IMR-90 (cell line): ENCODE measurements at regions not wholly inside any gene's neighbourhood (a gene's known extent, or its start where the extent isn't known, plus 50 kb on each side); places are given as distances from the start of the nearest gene placed in this dataset.

Source experiments
- ATAC-seq: fragments of 200-7000 bp; cut with Tn5 transposase; 2 replicates; pipeline ENCODE4 v1.9.1; 2020; ENCODE audit warnings: low read depth, mild to moderate bottlenecking, moderate library complexity
- BruUV-seq: library from RNA; stranded (reverse); fragments of 400-500 nt; replicated peaks from 2 replicates; lab custom pipeline; 2021; lab: Mats Ljungman, UMichigan
- CTCF ChIA-PET: fragments of 300-600 bp; formaldehyde crosslinking; extraction: SDS; loops from one replicate; lab custom pipeline; 2021; ENCODE audit warnings: antibody characterized with exemption; lab: Yijun Ruan, JAX
- POLR2A ChIA-PET: fragments of 300-600 bp; sonication (Branson Sonifier 250); formaldehyde crosslinking; loops from one replicate; lab custom pipeline; 2022; ENCODE audit warnings: antibody characterized with exemption; ENCODE audit not compliant: unreplicated experiment; lab: Charles Lee
- DNase-seq: peaks from one replicate; pipeline ENCODE4 v3.0.0; 2013
- H2AFZ ChIP-seq: replicated peaks from 2 replicates; pipeline ENCODE3; 2013; ENCODE audit warnings: low read length, mild to moderate bottlenecking; ENCODE audit not compliant: poor library complexity
- H2AK5ac ChIP-seq: 2 replicates; pipeline ENCODE4 v1.6.1; 2013; ENCODE audit warnings: low read depth, low read length, inconsistent platforms
- H2AK9ac ChIP-seq: replicated peaks from 2 replicates; pipeline ENCODE3; 2013; ENCODE audit warnings: mild to moderate bottlenecking, low read depth, low read length, moderate library complexity; ENCODE audit not compliant: poor library complexity
- H2BK120ac ChIP-seq: 2 replicates; pipeline ENCODE4 v1.6.1; 2013; ENCODE audit warnings: low read depth, low read length, inconsistent platforms
- H2BK15ac ChIP-seq: 3 replicates; pipeline ENCODE4 v1.6.1; 2013; ENCODE audit warnings: low read depth, low read length, inconsistent platforms
- H2BK20ac ChIP-seq: 2 replicates; pipeline ENCODE4 v1.6.1; 2013; ENCODE audit warnings: low read depth, mild to moderate bottlenecking, inconsistent platforms, low read length, moderate library complexity
- H2BK5ac ChIP-seq: 2 replicates; pipeline ENCODE4 v1.6.1; 2013; ENCODE audit warnings: mild to moderate bottlenecking, low read depth, low read length, inconsistent platforms; ENCODE audit not compliant: poor library complexity, severe bottlenecking
- H3K14ac ChIP-seq: replicated peaks from 2 replicates; pipeline ENCODE4 v1.6.1; 2013; ENCODE audit warnings: low read depth, low read length, inconsistent platforms
- H3K18ac ChIP-seq: 2 replicates; pipeline ENCODE4 v1.6.1; 2013; ENCODE audit warnings: low read depth, low read length, control low read depth
- H3K23ac ChIP-seq: 2 replicates; pipeline ENCODE4 v1.6.1; 2013; ENCODE audit warnings: low read depth, low read length, inconsistent platforms
- H3K27ac ChIP-seq: 2 replicates; pipeline ENCODE4 v1.5.1; 2013; ENCODE audit warnings: mild to moderate bottlenecking, control low read depth, low read length; ENCODE audit not compliant: insufficient read depth
- H3K27me3 ChIP-seq: 2 replicates; pipeline ENCODE4 v1.6.1; 2013; ENCODE audit warnings: low read length; ENCODE audit not compliant: control insufficient read depth, insufficient read depth
- H3K36me3 ChIP-seq: 2 replicates; pipeline ENCODE4 v1.6.1; 2013; ENCODE audit warnings: low read length, mixed read lengths; ENCODE audit not compliant: control insufficient read depth, insufficient read depth
- H3K4ac ChIP-seq: 2 replicates; pipeline ENCODE4 v1.6.1; 2013; ENCODE audit warnings: low read depth, low read length, inconsistent platforms
- H3K4me1 ChIP-seq: 2 replicates; pipeline ENCODE4 v1.6.1; 2013; ENCODE audit warnings: low read length, mixed read lengths; ENCODE audit not compliant: control insufficient read depth, insufficient read depth
- H3K4me2 ChIP-seq: 2 replicates; pipeline ENCODE4 v1.6.1; 2013; ENCODE audit warnings: low read depth, mild to moderate bottlenecking, control low read depth, low read length, moderate library complexity
- H3K4me3 ChIP-seq: 2 replicates; pipeline ENCODE4 v1.5.1; 2013; ENCODE audit warnings: low read depth, mild to moderate bottlenecking, control low read depth, low read length, moderate library complexity; ENCODE audit not compliant: insufficient read depth
- H3K56ac ChIP-seq: 2 replicates; pipeline ENCODE4 v1.6.1; 2013; ENCODE audit warnings: low read length, inconsistent platforms; ENCODE audit not compliant: insufficient read depth; ENCODE audit errors: extremely low read depth
- H3K79me1 ChIP-seq, 2 experiments: 2 replicates each; pipeline ENCODE4 v1.6.1; 2013; ENCODE audit warnings: low read length in 2 of 2, inconsistent platforms in 1 of 2, low read depth in 1 of 2
- H3K9ac ChIP-seq: 2 replicates; pipeline ENCODE4 v1.6.1; 2013; ENCODE audit warnings: low read depth, low read length, control low read depth
- H3K9me1 ChIP-seq: 2 replicates; pipeline ENCODE4 v1.6.1; 2013; ENCODE audit warnings: low read length, inconsistent platforms; ENCODE audit not compliant: insufficient read depth
- H3K9me3 ChIP-seq: 2 replicates; pipeline ENCODE4 v1.6.1; 2013; ENCODE audit warnings: low read length; ENCODE audit not compliant: control insufficient read depth, insufficient read depth
- H4K20me1 ChIP-seq: 2 replicates; pipeline ENCODE4 v1.6.1; 2013; ENCODE audit warnings: low read length, inconsistent platforms; ENCODE audit not compliant: insufficient read depth
- H4K5ac ChIP-seq: 2 replicates; pipeline ENCODE4 v1.6.1; 2013; ENCODE audit warnings: mild to moderate bottlenecking, low read depth, low read length, control low read depth
- H4K8ac ChIP-seq, 2 experiments: 2 replicates each; pipeline ENCODE4 v1.6.1; 2013; ENCODE audit warnings: low read depth in 2 of 2, low read length in 2 of 2, control low read depth in 1 of 2, inconsistent platforms in 1 of 2
- H4K91ac ChIP-seq: 2 replicates; pipeline ENCODE4 v1.6.1; 2013; ENCODE audit warnings: low read depth, low read length, inconsistent platforms; ENCODE audit not compliant: insufficient read depth
- BHLHE40 ChIP-seq: fragments of 150-350 bp; IDR thresholded peaks from 2 replicates; pipeline ENCODE4 v1.6.1; 2016; ENCODE audit warnings: mild to moderate bottlenecking, low read depth, low read length
- CEBPB ChIP-seq: IDR thresholded peaks from 2 replicates; pipeline ENCODE4 v1.6.1; 2012; ENCODE audit warnings: low read depth, low read length, improper control_type of control experiment
- CHD1 ChIP-seq: IDR thresholded peaks from 2 replicates; pipeline ENCODE4 v1.6.1; 2012; ENCODE audit warnings: low read depth, low read length, improper control_type of control experiment
- CTCF ChIP-seq: conservative IDR thresholded peaks from 2 replicates; pipeline ENCODE4 v1.5.1; 2012; ENCODE audit warnings: mild to moderate bottlenecking, low read depth, low read length, improper control_type of control experiment
- ELK1 ChIP-seq: fragments of 150-350 bp; IDR thresholded peaks from 2 replicates; pipeline ENCODE4 v1.6.1; 2016; ENCODE audit warnings: low read depth, mild to moderate bottlenecking, low read length, moderate library complexity, borderline replicate concordance
- FOS ChIP-seq: fragments of 150-350 bp; IDR thresholded peaks from 2 replicates; pipeline ENCODE4 v1.6.1; 2016; ENCODE audit warnings: low read depth, low read length
- MAFK ChIP-seq: IDR thresholded peaks from 2 replicates; pipeline ENCODE4 v1.6.1; 2012; ENCODE audit warnings: low read depth, low read length, improper control_type of control experiment
- MAZ ChIP-seq: IDR thresholded peaks from 2 replicates; pipeline ENCODE4 v1.6.1; 2012; ENCODE audit warnings: low read depth, mild to moderate bottlenecking, low read length, improper control_type of control experiment, moderate library complexity, borderline replicate concordance
- MXI1 ChIP-seq: IDR thresholded peaks from 2 replicates; pipeline ENCODE4 v1.6.1; 2012; ENCODE audit warnings: low read depth, mild to moderate bottlenecking, low read length, moderate library complexity, borderline replicate concordance
- NFE2L2 ChIP-seq: fragments of 150-350 bp; IDR thresholded peaks from 2 replicates; pipeline ENCODE4 v1.6.1; 2016; ENCODE audit warnings: low read depth, mild to moderate bottlenecking, low read length
- POLR2A ChIP-seq: IDR thresholded peaks from 2 replicates; pipeline ENCODE4 v1.6.1; 2012; ENCODE audit warnings: mild to moderate bottlenecking, low read depth, low read length
- RAD21 ChIP-seq: IDR thresholded peaks from 2 replicates; pipeline ENCODE4 v1.6.1; 2012; ENCODE audit warnings: low read length, improper control_type of control experiment
- RCOR1 ChIP-seq: IDR thresholded peaks from 2 replicates; pipeline ENCODE4 v1.6.1; 2012; ENCODE audit warnings: mild to moderate bottlenecking, low read length, improper control_type of control experiment; ENCODE audit not compliant: insufficient replicate concordance
- RFX5 ChIP-seq: IDR thresholded peaks from 2 replicates; pipeline ENCODE4 v1.8.0; 2012; ENCODE audit warnings: low read depth, mild to moderate bottlenecking, low read length, moderate library complexity
- SMC3 ChIP-seq: fragments of 150-350 bp; IDR thresholded peaks from 2 replicates; pipeline ENCODE4 v1.6.1; 2016; ENCODE audit warnings: low read depth, mild to moderate bottlenecking, antibody characterized with exemption, low read length, moderate library complexity
- USF2 ChIP-seq: fragments of 150-350 bp; IDR thresholded peaks from 2 replicates; pipeline ENCODE4 v1.6.1; 2017; ENCODE audit warnings: mild to moderate bottlenecking, antibody characterized with exemption, low read length, low read depth
- WGBS, 2 experiments: methylation state at CpG; one replicate each; pipeline versions ENCODE4 v1.1.5 to v1.1.7; 2013; ENCODE audit warnings: missing lambda C conversion rate in 2 of 2; ENCODE audit not compliant: insufficient read length in 1 of 2; ENCODE audit errors: extremely low coverage in 2 of 2; 5-methylcytosine and 5-hydroxymethylcytosine counted together
- dilution Hi-C: fragments of 300-500 bp; cut with HindIII; formaldehyde crosslinking; loops from one replicate; pipeline ENCODE4 v1.14.3; 2018; ENCODE audit warnings: low sequenced_read_pairs; ENCODE audit not compliant: unreplicated experiment
- in situ Hi-C: fragments of 300-500 bp; cut with MboI; formaldehyde crosslinking; loops from 3 replicates; pipeline ENCODE4 v1.14.3; 2019; ENCODE audit warnings: low sequenced_read_pairs, inconsistent platforms, mixed read lengths
- intact Hi-C: fragments of 100-400 bp; cut with micrococcal nuclease; formaldehyde crosslinking; loops from 2 replicates; pipeline ENCODE4 v1.10.0; 2022

GRCh38 chr4:126647320-126647719, 985.4 kb upstream of the INTU start:
- TF ChIP-seq CEBPB (no peak), NFE2L2 (no peak), RAD21 (no peak), MAFK (no peak), MXI1 (no peak), FOS (no peak), CHD1 (no peak), RFX5 (no peak), CTCF (no peak), MAZ (no peak), USF2 (no peak), POLR2A (no peak), RCOR1 (no peak), SMC3 (no peak), ELK1 (no peak), BHLHE40 (no peak)
- Histone ChIP-seq H3K4me2 (no peak overlapping the region), H3K56ac (no peak overlapping the region), H3K4ac (no peak overlapping the region), H3K18ac (no peak overlapping the region), H2BK5ac (no peak overlapping the region), H4K8ac (no peak overlapping the region), H4K20me1 (no peaks in the 10 kb centered on the region), H2BK20ac (no peak overlapping the region), H3K4me3 (no peak overlapping the region), H4K5ac (no peak overlapping the region), H3K9me1 (no peaks in the 10 kb centered on the region), H2AFZ (no peak overlapping the region), H3K9ac (no peak overlapping the region), H2BK15ac (no peak overlapping the region), H4K91ac (no peak overlapping the region), H3K23ac (no peak overlapping the region), H3K14ac (no peak overlapping the region), H3K4me1 (no peaks in the 10 kb centered on the region), H2BK120ac (no peak overlapping the region), H3K79me1 (no peaks in the 10 kb centered on the region), H3K9me3 (no peaks in the 10 kb centered on the region), H2AK9ac (no peak overlapping the region), H3K36me3 (no peaks in the 10 kb centered on the region), H3K27ac (no peak overlapping the region), H2AK5ac (no peak overlapping the region), H3K27me3 (no peaks in the 10 kb centered on the region)
- ATAC-seq = no peak
- POLR2A ChIA-PET = no interaction called here
- BruUV-seq = no TSS peak
- no peak for DNase-seq
- CTCF ChIA-PET = no interaction called here
- no CpG with 5 or more reads among the region's 3 CpGs for WGBS, 2 experiments
- in situ Hi-C loops = no loop called here
- intact Hi-C loops = no loop called here
- dilution Hi-C loops = no loop called here
